IPS DF 19.7 (cell line): ENCODE measurements at regions not wholly inside any gene's neighbourhood (a gene's known extent, or its start where the extent isn't known, plus 50 kb on each side); places are given as distances from the start of the nearest gene placed in this dataset.
"Not testable (repeated sequence)": the region's sequence is repeated elsewhere in the genome, so short reads cannot be mapped to it uniquely, and the experiment has no call there.

Experiments
- DNase-seq: peaks from one replicate; pipeline ENCODE4 v3.0.0-alpha.2; 2013; ENCODE audit warnings: low read depth, low spot score

- DNase-seq: no peak
Observed at GRCh38 chr7:137110535-137110934, 233.0 kb downstream of the PTN start.

GRCh38 chr7:137110091-137110509 lies 233.4 kb downstream of the PTN start:
- DNase-seq: no peak

- DNase-seq: not testable (repeated sequence)
Observed at GRCh38 chr7:137107802-137108201, 235.7 kb downstream of the PTN start.

- DNase-seq: not testable (repeated sequence)
Observed at GRCh38 chr7:137103526-137103925, 235.1 kb downstream of the CHRM2 start.

GRCh38 chr7:137097111-137097510 lies 228.7 kb downstream of the CHRM2 start:
- no peak for DNase-seq

GRCh38 chr7:137096607-137097006 lies 228.2 kb downstream of the CHRM2 start:
- DNase-seq: no peak

- no peak for DNase-seq
Observed at GRCh38 chr7:137093198-137093597, 224.7 kb downstream of the CHRM2 start.

- DNase-seq: peak; percentile 20
Observed at GRCh38 chr7:137091396-137091795, 222.9 kb downstream of the CHRM2 start.

GRCh38 chr7:137086896-137087295 lies 218.4 kb downstream of the CHRM2 start:
- DNase-seq: peak; percentile 23

GRCh38 chr7:137084607-137085380 lies 216.3 kb downstream of the CHRM2 start:
- DNase-seq: no peak

- no peak for DNase-seq
Observed at GRCh38 chr7:137082391-137082790, 213.9 kb downstream of the CHRM2 start.

GRCh38 chr7:137081321-137082093 lies 213.1 kb downstream of the CHRM2 start:
- no peak for DNase-seq

- no peak for DNase-seq
Observed at GRCh38 chr7:137080516-137081203, 212.2 kb downstream of the CHRM2 start.

GRCh38 chr7:137078781-137079180 lies 210.3 kb downstream of the CHRM2 start:
- no peak for DNase-seq

- no peak for DNase-seq
Observed at GRCh38 chr7:137074391-137075030, 206.1 kb downstream of the CHRM2 start.

GRCh38 chr7:137073571-137074325 lies 205.3 kb downstream of the CHRM2 start:
- DNase-seq: no peak
